K562 (cell line): ENCODE measurements at regions not wholly inside any gene's neighbourhood (a gene's known extent, or its start where the extent isn't known, plus 50 kb on each side); places are given as distances from the start of the nearest gene placed in this dataset.

ENCODE experiments used
- CXXC5 ChIP-seq: fragments of 250-450 bp; sonication (Bioruptor Pico); IDR thresholded peaks from 2 replicates; pipeline ENCODE4 v1.8.0; 2022; ENCODE audit warnings: inconsistent platforms, mild to moderate bottlenecking, moderate library complexity
- EP400 ChIP-seq: fragments of 450-650 bp; IDR thresholded peaks from 2 replicates; pipeline ENCODE4 v1.6.1; 2017; ENCODE audit warnings: antibody characterized with exemption, mild to moderate bottlenecking, moderate library complexity
- FOSL1 ChIP-seq: fragments of 200-800 bp; sonication (Bioruptor generic); conservative IDR thresholded peaks from 2 replicates; pipeline ENCODE4 v1.6.1; 2016; ENCODE audit warnings: missing genetic modification characterization, missing compliant biosample characterization
- FUS ChIP-seq: fragments of 200-400 bp; formaldehyde crosslinking; optimal IDR thresholded peaks from 2 replicates; pipeline ENCODE3; 2017; ENCODE audit warnings: low read depth, low read length
- L3MBTL2 ChIP-seq: fragments of 450-650 bp; IDR thresholded peaks from 2 replicates; pipeline ENCODE4 v1.6.1; 2016; ENCODE audit warnings: mild to moderate bottlenecking, moderate library complexity
- MYC ChIP-seq, 2 experiments: fragments of 250-450 bp in 1 of 2; sonication (Bioruptor Pico) in 1 of 2; IDR thresholded peaks; 2 replicates each; pipeline versions ENCODE4 v1.5.1 to v1.6.1; 2012 to 2021; ENCODE audit warnings: low read depth in 2 of 2, borderline replicate concordance in 1 of 2, improper control_type of control experiment in 1 of 2, low read length in 1 of 2, mild to moderate bottlenecking in 1 of 2, moderate library complexity in 1 of 2
- NCOR1 ChIP-seq: fragments of 450-650 bp; IDR thresholded peaks from 2 replicates; pipeline ENCODE4 v1.6.1; 2016; ENCODE audit warnings: mild to moderate bottlenecking, moderate library complexity
- PML ChIP-seq: IDR thresholded peaks from 2 replicates; pipeline ENCODE4 v1.6.1; 2012; ENCODE audit warnings: low read length, inconsistent platforms
- SMC3 ChIP-seq: conservative IDR thresholded peaks from 2 replicates; pipeline ENCODE4 v1.6.1; 2011; ENCODE audit warnings: low read depth, low read length, improper control_type of control experiment; ENCODE audit not compliant: insufficient read depth
- ZNF77 ChIP-seq: fragments of 250-450 bp; sonication (Bioruptor Pico); IDR thresholded peaks from 2 replicates; pipeline ENCODE4 v1.5.0; 2020
- TF ChIP-seq, protein P1 (sequence below): fragments of 450-650 bp; IDR thresholded peaks from 2 replicates; pipeline ENCODE4 v1.6.1; 2017; ENCODE audit warnings: antibody characterized with exemption, mild to moderate bottlenecking
- TF ChIP-seq, protein P2 (sequence below): fragments of 450-650 bp; formaldehyde crosslinking; IDR thresholded peaks from 2 replicates; pipeline ENCODE4 v1.4.0; 2022; ENCODE audit warnings: missing genetic modification characterization
- TF ChIP-seq, protein P3 (sequence below): sonication (generic); formaldehyde crosslinking; IDR thresholded peaks from 2 replicates; pipeline ENCODE4 v1.9.0; 2022; ENCODE audit warnings: mild to moderate bottlenecking, missing genetic modification reagents
- TF ChIP-seq, protein P4 (sequence below): sonication (generic); formaldehyde crosslinking; IDR thresholded peaks from 2 replicates; pipeline ENCODE4 v1.8.1; 2023; ENCODE audit warnings: mild to moderate bottlenecking, missing genetic modification reagents
- TF ChIP-seq, protein P5 (sequence below), 2 experiments: IDR thresholded peaks; 2 replicates each; pipeline ENCODE4 v1.6.1; 2011; ENCODE audit warnings: borderline replicate concordance in 1 of 2, control low read depth in 1 of 2, low read depth in 1 of 2, low read length in 1 of 2, mild to moderate bottlenecking in 1 of 2, mixed read lengths in 1 of 2, moderate library complexity in 1 of 2; ENCODE audit not compliant: insufficient read depth in 1 of 2, insufficient read length in 1 of 2, poor library complexity in 1 of 2, severe bottlenecking in 1 of 2; ENCODE audit errors: extremely low read depth in 1 of 2
- TF ChIP-seq, protein P6 (sequence below): fragments of 450-650 bp; formaldehyde crosslinking; IDR thresholded peaks from 2 replicates; pipeline ENCODE4 v1.4.0; 2020; ENCODE audit warnings: mild to moderate bottlenecking, mixed read lengths

DNA sequence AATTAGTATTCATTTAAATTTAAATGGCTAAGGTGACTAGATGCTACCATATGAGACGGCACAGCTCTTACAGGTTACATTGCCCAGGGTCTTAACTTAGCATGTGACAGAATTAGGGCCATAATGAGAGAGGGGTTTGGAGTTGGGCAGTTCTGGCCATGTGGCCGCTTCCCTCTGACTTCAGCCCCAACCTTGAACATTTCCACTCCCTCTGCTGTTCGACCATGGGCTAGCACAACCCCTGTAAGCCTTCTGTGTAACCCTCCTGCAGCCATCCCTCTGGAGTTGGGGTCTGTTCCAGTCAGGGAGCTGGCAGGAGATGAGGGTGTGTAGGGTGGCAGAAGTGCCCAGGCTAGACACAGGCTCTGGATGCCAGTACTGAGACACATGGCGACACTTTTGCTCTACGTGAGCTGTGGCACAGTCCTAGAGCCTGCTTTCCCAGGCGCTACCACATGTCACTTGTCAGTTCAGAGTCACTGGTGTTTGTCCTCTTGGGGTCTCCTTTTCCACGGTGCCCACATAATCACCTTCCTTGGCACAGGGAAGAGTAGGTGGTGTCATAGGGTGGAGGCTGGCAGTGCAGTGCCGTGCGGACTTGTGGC, 128.7 kb upstream of the PITX1 start (continued):
- TF ChIP-seq, protein P1, sequence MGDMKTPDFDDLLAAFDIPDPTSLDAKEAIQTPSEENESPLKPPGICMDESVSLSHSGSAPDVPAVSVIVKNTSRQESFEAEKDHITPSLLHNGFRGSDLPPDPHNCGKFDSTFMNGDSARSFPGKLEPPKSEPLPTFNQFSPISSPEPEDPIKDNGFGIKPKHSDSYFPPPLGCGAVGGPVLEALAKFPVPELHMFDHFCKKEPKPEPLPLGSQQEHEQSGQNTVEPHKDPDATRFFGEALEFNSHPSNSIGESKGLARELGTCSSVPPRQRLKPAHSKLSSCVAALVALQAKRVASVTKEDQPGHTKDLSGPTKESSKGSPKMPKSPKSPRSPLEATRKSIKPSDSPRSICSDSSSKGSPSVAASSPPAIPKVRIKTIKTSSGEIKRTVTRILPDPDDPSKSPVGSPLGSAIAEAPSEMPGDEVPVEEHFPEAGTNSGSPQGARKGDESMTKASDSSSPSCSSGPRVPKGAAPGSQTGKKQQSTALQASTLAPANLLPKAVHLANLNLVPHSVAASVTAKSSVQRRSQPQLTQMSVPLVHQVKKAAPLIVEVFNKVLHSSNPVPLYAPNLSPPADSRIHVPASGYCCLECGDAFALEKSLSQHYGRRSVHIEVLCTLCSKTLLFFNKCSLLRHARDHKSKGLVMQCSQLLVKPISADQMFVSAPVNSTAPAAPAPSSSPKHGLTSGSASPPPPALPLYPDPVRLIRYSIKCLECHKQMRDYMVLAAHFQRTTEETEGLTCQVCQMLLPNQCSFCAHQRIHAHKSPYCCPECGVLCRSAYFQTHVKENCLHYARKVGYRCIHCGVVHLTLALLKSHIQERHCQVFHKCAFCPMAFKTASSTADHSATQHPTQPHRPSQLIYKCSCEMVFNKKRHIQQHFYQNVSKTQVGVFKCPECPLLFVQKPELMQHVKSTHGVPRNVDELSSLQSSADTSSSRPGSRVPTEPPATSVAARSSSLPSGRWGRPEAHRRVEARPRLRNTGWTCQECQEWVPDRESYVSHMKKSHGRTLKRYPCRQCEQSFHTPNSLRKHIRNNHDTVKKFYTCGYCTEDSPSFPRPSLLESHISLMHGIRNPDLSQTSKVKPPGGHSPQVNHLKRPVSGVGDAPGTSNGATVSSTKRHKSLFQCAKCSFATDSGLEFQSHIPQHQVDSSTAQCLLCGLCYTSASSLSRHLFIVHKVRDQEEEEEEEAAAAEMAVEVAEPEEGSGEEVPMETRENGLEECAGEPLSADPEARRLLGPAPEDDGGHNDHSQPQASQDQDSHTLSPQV: peak; percentile 78
- TF ChIP-seq, protein P2, sequence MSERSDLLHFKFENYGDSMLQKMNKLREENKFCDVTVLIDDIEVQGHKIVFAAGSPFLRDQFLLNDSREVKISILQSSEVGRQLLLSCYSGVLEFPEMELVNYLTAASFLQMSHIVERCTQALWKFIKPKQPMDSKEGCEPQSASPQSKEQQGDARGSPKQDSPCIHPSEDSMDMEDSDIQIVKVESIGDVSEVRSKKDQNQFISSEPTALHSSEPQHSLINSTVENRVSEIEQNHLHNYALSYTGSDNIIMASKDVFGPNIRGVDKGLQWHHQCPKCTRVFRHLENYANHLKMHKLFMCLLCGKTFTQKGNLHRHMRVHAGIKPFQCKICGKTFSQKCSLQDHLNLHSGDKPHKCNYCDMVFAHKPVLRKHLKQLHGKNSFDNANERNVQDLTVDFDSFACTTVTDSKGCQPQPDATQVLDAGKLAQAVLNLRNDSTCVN (CRISPR knock-in tag): no peak
- TF ChIP-seq, protein P3, sequence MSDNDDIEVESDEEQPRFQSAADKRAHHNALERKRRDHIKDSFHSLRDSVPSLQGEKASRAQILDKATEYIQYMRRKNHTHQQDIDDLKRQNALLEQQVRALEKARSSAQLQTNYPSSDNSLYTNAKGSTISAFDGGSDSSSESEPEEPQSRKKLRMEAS (CRISPR knock-in tag): peak; percentile 52
- TF ChIP-seq FOSL1 (no peak), SMC3 (peak; percentile 45), PML (no peak), NCOR1 (no peak), L3MBTL2 (peak; percentile 42; the same call in 1 of the 2 replicates), FUS (no peak), CXXC5 (CRISPR knock-in tag) (0 out of 2 replicates have a peak, but pooled peaks have one; percentile 25), ZNF77 (CRISPR knock-in tag) (no peak), MYC (IDR thresholded peaks at IDR 0.05; ENCODE audit: low read depth, low read length) (peak; percentile 57), MYC (CRISPR knock-in tag; IDR thresholded peaks at IDR 0.05; ENCODE audit: borderline replicate concordance, low read depth) (no peak), EP400 (peak; percentile 23; the same call in 1 of the 2 replicates)
- TF ChIP-seq, protein P4, sequence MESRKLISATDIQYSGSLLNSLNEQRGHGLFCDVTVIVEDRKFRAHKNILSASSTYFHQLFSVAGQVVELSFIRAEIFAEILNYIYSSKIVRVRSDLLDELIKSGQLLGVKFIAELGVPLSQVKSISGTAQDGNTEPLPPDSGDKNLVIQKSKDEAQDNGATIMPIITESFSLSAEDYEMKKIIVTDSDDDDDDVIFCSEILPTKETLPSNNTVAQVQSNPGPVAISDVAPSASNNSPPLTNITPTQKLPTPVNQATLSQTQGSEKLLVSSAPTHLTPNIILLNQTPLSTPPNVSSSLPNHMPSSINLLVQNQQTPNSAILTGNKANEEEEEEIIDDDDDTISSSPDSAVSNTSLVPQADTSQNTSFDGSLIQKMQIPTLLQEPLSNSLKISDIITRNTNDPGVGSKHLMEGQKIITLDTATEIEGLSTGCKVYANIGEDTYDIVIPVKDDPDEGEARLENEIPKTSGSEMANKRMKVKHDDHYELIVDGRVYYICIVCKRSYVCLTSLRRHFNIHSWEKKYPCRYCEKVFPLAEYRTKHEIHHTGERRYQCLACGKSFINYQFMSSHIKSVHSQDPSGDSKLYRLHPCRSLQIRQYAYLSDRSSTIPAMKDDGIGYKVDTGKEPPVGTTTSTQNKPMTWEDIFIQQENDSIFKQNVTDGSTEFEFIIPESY (CRISPR knock-in tag): peak; percentile 98
- TF ChIP-seq, protein P5, sequence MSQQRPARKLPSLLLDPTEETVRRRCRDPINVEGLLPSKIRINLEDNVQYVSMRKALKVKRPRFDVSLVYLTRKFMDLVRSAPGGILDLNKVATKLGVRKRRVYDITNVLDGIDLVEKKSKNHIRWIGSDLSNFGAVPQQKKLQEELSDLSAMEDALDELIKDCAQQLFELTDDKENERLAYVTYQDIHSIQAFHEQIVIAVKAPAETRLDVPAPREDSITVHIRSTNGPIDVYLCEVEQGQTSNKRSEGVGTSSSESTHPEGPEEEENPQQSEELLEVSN (IDR thresholded peaks at IDR 0.05; ENCODE audit: borderline replicate concordance in 1 of 2, extremely low read depth in 1 of 2, insufficient read depth in 1 of 2, insufficient read length in 1 of 2, low read depth in 1 of 2, low read length in 1 of 2, poor library complexity in 1 of 2, severe bottlenecking in 1 of 2): peak; percentile 32 to 48
- TF ChIP-seq, protein P6, sequence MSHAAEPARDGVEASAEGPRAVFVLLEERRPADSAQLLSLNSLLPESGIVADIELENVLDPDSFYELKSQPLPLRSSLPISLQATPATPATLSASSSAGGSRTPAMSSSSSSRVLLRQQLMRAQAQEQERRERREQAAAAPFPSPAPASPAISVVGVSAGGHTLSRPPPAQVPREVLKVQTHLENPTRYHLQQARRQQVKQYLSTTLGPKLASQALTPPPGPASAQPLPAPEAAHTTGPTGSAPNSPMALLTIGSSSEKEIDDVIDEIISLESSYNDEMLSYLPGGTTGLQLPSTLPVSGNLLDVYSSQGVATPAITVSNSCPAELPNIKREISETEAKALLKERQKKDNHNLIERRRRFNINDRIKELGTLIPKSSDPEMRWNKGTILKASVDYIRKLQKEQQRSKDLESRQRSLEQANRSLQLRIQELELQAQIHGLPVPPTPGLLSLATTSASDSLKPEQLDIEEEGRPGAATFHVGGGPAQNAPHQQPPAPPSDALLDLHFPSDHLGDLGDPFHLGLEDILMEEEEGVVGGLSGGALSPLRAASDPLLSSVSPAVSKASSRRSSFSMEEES (CRISPR knock-in tag): no peak
